C4-2B (cell line): ENCODE measurements at regions not wholly inside any gene's neighbourhood (a gene's known extent, or its start where the extent isn't known, plus 50 kb on each side); places are given as distances from the start of the nearest gene placed in this dataset.

Experiments
- H3K27ac ChIP-seq: fragments of 450-650 bp; 2 replicates; pipeline ENCODE4 v1.5.1; 2017
- CTCF ChIP-seq: fragments of 450-650 bp; conservative IDR thresholded peaks from 2 replicates; pipeline ENCODE4 v1.5.1; 2017; ENCODE audit warnings: mild to moderate bottlenecking
- ZFX ChIP-seq: fragments of 450-650 bp; IDR thresholded peaks from 2 replicates; pipeline ENCODE4 v1.6.1; 2017

DNA sequence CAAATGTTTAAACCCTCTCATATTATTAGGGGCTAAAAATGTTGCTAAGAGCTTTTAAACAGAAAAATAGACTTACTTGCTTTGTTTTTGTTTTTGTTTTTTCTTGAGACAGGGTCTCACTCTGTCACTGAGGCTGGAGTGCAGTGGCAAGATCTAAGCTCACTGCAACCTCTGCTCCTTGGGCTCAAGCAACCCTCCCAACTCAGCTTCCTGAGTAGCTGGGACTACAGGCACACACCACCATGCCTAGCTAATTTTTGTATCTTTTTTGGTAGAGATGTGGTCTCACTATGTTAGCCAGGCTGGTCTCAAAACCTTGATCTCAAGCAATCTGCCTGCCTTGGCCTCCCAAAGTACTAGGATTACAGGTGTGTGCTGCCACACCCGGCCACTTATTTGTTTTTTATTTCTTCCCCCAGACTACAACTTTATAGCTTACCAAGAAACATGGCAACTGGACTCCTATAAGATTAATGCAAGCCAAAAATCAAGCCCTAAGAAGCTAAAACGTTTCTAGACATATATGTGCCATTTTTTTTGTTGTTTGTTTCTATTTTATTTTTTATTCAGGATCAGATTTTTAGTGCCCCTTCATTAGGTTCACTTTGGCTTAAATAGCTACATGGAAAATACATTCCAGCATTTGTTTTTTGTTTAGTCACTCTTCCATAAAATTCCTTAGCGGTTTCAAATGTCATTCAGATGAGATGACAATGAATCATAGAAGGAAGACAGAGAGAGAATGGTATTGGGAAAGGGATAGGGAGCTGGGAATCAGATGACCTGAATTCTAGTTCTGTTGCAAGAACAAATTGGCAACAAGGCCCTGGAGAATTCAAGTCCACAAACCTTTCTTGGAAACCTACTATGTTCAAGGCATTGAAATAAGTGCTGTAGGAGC lies 163.4 kb upstream of the MKLN1 start:
- TF ChIP-seq CTCF = no peak
- TF ChIP-seq ZFX = no peak
- peak overlapping the region; percentile 56 for H3K27ac ChIP-seq

GRCh38 chr7:131166066-131166465 lies 161.6 kb upstream of the MKLN1 start:
- H3K27ac ChIP-seq = no peak overlapping the region
- TF ChIP-seq CTCF (no peak), ZFX (no peak)

DNA sequence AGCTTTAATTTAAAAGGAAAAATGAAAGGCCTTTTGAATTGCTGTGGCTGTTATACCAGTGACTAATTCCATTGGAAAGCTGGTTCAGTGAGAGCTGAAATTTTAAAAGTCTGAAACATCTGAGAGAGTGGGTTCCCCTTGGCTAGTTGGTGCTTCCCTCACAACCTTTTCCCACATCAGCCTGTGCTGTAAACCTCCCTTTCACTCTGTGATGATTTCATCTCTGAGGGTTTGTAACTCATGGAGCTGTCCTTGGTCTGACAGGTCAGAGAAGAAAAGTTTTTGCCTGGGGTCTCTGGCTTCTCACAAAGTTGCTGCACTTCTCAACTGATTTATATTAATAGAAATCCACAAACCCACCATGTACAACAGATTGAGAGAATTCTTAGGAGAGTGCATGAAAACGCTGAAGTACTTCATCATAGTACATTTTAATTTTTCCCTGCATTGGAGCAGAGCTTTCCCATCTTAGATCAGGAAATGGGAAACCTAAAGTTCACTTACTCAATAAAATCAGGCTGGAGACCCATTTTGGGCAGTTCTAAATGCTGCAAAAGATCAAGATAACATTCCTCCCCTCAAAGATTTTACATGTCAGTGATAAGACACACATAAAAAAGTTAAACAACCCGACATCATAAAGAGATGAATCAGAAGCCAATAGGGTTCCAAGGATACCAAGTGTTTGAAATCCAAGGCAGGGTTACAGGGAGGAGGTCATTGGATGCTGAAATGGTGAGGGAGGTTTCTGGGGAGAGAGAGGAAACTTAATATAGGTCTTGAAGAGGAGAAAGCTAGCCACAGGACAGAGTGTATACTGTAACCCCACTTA lies 157.0 kb upstream of the MKLN1 start:
- TF ChIP-seq ZFX (no peak), CTCF (no peak)
- no peak overlapping the region for H3K27ac ChIP-seq

- TF ChIP-seq ZFX = no peak
- no peak for TF ChIP-seq CTCF
- H3K27ac ChIP-seq = no peak overlapping the region
Observed at GRCh38 chr7:131173145-131173890, 154.4 kb upstream of the MKLN1 start.

DNA sequence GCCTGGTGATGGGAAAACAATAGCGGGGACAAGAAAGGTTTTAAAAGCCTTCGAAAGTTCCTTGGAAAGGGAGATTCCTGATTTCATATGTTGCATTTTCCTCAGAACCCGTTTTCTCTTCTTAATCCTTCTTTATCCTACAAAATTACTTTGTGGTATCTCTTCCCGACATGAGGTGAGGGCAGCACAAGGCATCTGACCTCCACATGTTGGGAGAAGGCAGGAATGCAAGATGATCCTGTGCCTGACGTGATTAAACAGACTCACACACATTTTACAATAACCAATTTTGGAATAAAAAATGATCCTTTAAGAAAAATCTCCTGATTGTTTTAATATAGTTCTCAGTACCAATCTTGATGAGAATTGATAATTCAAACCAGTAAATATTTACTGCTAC lies 153.3 kb upstream of the MKLN1 start:
- H3K27ac ChIP-seq = no peak overlapping the region
- no peak for TF ChIP-seq CTCF
- TF ChIP-seq ZFX = no peak

DNA sequence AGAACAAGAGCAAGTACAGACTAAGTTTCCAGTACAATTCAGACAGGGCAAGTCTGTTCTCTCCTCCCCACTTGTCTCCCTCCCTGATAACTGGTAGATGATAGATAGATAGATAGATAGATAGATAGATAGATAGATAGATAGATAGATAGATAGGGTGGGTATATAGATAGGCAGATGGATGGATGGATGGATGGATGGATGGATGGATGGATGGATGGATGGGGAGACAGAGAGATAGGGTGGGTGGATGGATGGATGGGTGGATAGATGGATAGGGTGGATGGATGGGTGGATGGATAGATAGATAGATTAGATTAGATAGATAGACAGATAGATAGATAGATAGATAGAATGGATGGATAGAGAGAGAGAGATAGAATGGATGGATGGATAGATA lies 152.8 kb upstream of the MKLN1 start:
- no peak overlapping the region for H3K27ac ChIP-seq
- no peak for TF ChIP-seq CTCF
- no peak for TF ChIP-seq ZFX
